VCaP (cell line): ENCODE measurements at regions not wholly inside any gene's neighbourhood (a gene's known extent, or its start where the extent isn't known, plus 50 kb on each side); places are given as distances from the start of the nearest gene placed in this dataset.
"Not testable (repeated sequence)": the region's sequence is repeated elsewhere in the genome, so short reads cannot be mapped to it uniquely, and the experiment has no call there.

ENCODE experiments used
- H3K27ac ChIP-seq: fragments of 450-650 bp; 2 replicates; pipeline ENCODE4 v1.5.1; 2017
- TF ChIP-seq, protein P1 (sequence below): fragments of 450-650 bp; conservative IDR thresholded peaks from 2 replicates; pipeline ENCODE4 v1.5.1; 2017; ENCODE audit warnings: mild to moderate bottlenecking, moderate library complexity

DNA sequence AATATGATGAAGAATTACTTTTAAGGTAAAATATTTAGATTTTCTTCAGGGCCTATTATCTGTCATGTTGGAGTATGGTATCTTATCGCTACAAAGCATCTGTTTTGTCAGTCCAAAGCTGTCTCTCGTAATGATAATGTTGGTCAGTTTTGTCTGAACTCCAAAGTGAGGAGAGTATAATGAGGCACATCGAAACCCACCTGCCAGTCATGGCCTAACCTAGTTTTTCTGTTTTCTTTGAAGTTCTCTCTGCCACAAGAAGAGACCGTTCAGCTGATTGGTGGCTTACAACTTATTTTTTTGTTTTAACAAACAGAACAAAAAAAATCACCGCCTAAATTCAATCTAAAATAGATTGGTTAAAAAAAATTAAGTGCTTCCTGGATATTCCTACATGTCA is 1387.9 kb downstream of the RPIA start:
- TF ChIP-seq, protein P1, sequence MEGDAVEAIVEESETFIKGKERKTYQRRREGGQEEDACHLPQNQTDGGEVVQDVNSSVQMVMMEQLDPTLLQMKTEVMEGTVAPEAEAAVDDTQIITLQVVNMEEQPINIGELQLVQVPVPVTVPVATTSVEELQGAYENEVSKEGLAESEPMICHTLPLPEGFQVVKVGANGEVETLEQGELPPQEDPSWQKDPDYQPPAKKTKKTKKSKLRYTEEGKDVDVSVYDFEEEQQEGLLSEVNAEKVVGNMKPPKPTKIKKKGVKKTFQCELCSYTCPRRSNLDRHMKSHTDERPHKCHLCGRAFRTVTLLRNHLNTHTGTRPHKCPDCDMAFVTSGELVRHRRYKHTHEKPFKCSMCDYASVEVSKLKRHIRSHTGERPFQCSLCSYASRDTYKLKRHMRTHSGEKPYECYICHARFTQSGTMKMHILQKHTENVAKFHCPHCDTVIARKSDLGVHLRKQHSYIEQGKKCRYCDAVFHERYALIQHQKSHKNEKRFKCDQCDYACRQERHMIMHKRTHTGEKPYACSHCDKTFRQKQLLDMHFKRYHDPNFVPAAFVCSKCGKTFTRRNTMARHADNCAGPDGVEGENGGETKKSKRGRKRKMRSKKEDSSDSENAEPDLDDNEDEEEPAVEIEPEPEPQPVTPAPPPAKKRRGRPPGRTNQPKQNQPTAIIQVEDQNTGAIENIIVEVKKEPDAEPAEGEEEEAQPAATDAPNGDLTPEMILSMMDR, result no peak
- H3K27ac ChIP-seq, result no peak overlapping the region

- TF ChIP-seq, protein P1, result 0 out of 2 replicates have a peak, but pooled peaks have one; percentile 9
Measured at GRCh38 chr2:90087792-90088191, 1396.3 kb downstream of the RPIA start.

GRCh38 chr2:90093571-90094270 is 1402.2 kb downstream of the RPIA start:
- H3K27ac ChIP-seq, result not testable (repeated sequence)

More at GRCh38 chr2:90087792-90088191, 1396.3 kb downstream of the RPIA start:
- H3K27ac ChIP-seq, result not testable (repeated sequence)

DNA sequence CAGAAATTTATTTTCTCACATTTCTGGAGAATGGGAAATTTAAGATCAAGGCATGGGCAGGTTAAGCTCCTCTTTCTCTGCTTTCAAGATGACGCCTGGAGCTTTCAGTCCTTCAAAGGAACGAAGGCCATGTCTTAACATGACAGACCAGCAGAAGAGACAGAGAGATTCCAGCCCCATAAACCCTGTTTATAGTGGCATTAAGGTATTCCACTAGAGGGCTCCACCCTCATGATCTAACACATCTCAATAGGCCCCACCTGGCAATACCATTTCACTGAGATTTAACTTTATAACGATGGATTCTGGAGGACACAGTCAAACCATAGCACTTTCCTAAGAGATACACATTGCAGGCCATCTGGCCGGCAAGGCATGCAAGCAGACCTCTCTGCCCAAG is 1406.1 kb downstream of the RPIA start:
- H3K27ac ChIP-seq, result not testable (repeated sequence)

GRCh38 chr2:90105142-90105541 is 1413.7 kb downstream of the RPIA start:
- not testable (repeated sequence) for H3K27ac ChIP-seq

DNA sequence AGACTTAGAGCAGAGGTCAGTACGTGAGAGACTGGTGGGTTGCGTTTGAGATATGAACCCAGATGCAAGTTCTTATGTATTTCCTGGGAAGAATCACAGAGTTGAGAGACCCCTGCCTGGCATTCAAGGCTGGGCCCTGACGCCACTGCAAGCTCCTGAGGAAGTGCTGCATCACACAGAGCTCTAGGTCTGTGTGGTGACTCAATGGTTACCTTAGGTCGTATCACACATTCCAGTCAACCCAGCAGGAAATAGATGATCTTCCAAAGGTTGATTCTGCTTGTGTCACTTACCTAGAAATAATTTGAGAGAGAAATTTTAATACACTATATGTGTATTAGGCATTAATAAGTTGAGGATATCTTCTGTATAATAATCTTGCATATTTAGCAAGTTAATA is 1431.9 kb downstream of the RPIA start:
- H3K27ac ChIP-seq, result not testable (repeated sequence)

- not testable (repeated sequence) for H3K27ac ChIP-seq
Measured at GRCh38 chr2:90139046-90139445, 1447.6 kb downstream of the RPIA start.

GRCh38 chr2:90141558-90141957 is 1450.1 kb downstream of the RPIA start:
- not testable (repeated sequence) for H3K27ac ChIP-seq

DNA sequence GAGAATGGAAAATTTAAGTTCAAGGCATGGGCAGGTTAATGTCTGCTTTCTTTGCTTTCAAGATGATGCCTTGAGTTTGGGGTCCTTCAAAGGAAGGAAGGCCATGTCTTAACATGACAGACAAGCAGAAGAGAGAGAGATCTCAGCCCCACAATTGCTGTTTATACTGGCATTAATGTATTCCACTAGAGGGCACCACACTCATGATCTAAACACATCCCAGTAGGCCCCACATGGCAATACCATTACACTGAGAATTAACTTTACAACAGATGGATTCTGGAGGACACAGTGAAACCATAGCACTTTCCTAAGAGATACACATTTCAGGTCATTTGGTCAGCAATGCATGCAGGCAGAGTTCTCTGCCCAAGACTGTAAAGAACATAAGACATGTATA is 1460.3 kb downstream of the RPIA start:
- H3K27ac ChIP-seq, result not testable (repeated sequence)

- not testable (repeated sequence) for H3K27ac ChIP-seq
Measured at GRCh38 chr2:90170978-90171377, 1479.5 kb downstream of the RPIA start.

- not testable (repeated sequence) for H3K27ac ChIP-seq
Measured at GRCh38 chr2:90173081-90173480, 1481.6 kb downstream of the RPIA start.

GRCh38 chr2:90179591-90179990 is 1488.1 kb downstream of the RPIA start:
- H3K27ac ChIP-seq, result not testable (repeated sequence)

DNA sequence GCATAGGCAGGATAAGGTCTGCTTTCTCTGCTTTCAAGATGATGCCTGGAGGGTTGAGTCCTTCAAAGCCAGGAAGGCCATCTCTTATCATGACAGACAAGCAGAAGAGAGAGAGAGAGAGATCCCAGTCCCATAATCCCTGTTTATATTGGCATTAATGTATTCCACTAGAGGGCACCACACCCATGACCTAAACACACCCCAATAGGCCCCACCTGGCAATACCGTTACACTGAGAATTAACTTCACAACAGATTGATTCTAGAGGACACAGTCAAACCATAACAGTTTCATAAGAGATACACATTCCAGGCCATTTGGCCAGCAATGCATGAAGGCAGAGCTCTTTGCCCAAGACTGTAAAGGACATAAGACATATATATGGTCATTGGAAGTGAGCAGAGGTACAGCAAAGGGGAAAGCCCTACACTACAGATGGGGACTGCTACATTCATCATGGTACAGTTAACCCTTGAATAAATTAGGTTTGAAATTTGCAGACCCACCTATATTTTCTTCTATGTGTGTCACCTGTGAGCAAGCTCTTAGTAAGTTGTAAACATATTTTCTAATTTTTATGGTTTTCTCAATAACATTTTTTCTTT is 1516.1 kb downstream of the RPIA start:
- TF ChIP-seq, protein P1, result peak; percentile 36; the same call in 1 of the 2 replicates
- no peak overlapping the region for H3K27ac ChIP-seq
